CD4-positive, alpha-beta T cell (primary cell): ENCODE measurements at regions not wholly inside any gene's neighbourhood (a gene's known extent, or its start where the extent isn't known, plus 50 kb on each side); places are given as distances from the start of the nearest gene placed in this dataset.

Source experiments
- ATAC-seq: fragments of 200-7000 bp; cut with Tn5 transposase; one replicate; pipeline ENCODE4 v1.10.0; 2022; ENCODE audit warnings: mild to moderate bottlenecking; ENCODE audit not compliant: poor library complexity
- CTCF ChIA-PET: fragments of 350-600 bp; sonication (Branson Sonifier 250); formaldehyde crosslinking; loops from one replicate; lab custom pipeline; 2021; ENCODE audit warnings: antibody characterized with exemption, inconsistent platforms; lab: Charles Lee
- POLR2A ChIA-PET: fragments of 350-600 bp; sonication (Branson Sonifier 250); formaldehyde crosslinking; loops from one replicate; lab custom pipeline; 2021; ENCODE audit warnings: antibody characterized with exemption, inconsistent platforms; lab: Charles Lee
- DNase-seq, 14 experiments: peaks; one replicate each; pipeline ENCODE4 v3.0.0-alpha.2; 2013 to 2020; ENCODE audit warnings: mixed read lengths in 2 of 14
- H3K27ac ChIP-seq, 2 donors: one replicate each; pipeline versions ENCODE4 v1.5.1 to v1.7.0; 2013; ENCODE audit warnings: low read length in 2 of 2, low read depth in 1 of 2, mild to moderate bottlenecking in 1 of 2
- H3K27me3 ChIP-seq, 2 experiments: 1 replicate in 1 of 2; 2 replicates in 1 of 2; pipeline versions ENCODE4 v1.6.1 to v1.7.0; 2013; ENCODE audit warnings: low read length in 2 of 2, control low read depth in 1 of 2, mild to moderate bottlenecking in 1 of 2, moderate library complexity in 1 of 2; ENCODE audit not compliant: insufficient read depth in 2 of 2, control insufficient read depth in 1 of 2
- H3K36me3 ChIP-seq: one replicate; pipeline ENCODE4 v1.6.1; 2013; ENCODE audit warnings: low read length, control low read depth; ENCODE audit not compliant: insufficient read depth
- H3K4me1 ChIP-seq: one replicate; pipeline ENCODE4 v1.6.1; 2013; ENCODE audit warnings: low read length, control low read depth; ENCODE audit not compliant: insufficient read depth
- H3K4me3 ChIP-seq: one replicate; pipeline ENCODE4 v1.5.1; 2013; ENCODE audit warnings: mild to moderate bottlenecking, low read length, moderate library complexity
- H3K9me3 ChIP-seq, 2 experiments: 1 replicate in 1 of 2; 2 replicates in 1 of 2; pipeline versions ENCODE4 v1.6.1 to v1.7.0; 2013; ENCODE audit warnings: low read length in 2 of 2, mild to moderate bottlenecking in 2 of 2, control low read depth in 1 of 2, moderate library complexity in 1 of 2; ENCODE audit not compliant: control insufficient read depth in 1 of 2, insufficient read depth in 1 of 2
- H3K27ac Mint-ChIP-seq: one replicate; pipeline ENCODE4 v1.8.0; 2020; ENCODE audit warnings: mixed read lengths
- H3K27me3 Mint-ChIP-seq: one replicate; pipeline ENCODE4 v1.8.0; 2021; ENCODE audit warnings: mixed read lengths
- H3K36me3 Mint-ChIP-seq: one replicate; pipeline ENCODE4 v1.8.0; 2021; ENCODE audit warnings: low read depth, mixed read lengths
- H3K4me1 Mint-ChIP-seq: one replicate; pipeline ENCODE4 v1.8.0; 2021; ENCODE audit warnings: low read depth, mixed read lengths
- H3K4me3 Mint-ChIP-seq: one replicate; pipeline ENCODE4 v1.8.0; 2020; ENCODE audit warnings: mild to moderate bottlenecking, mixed read lengths
- H3K9me3 Mint-ChIP-seq: one replicate; pipeline ENCODE4 v1.8.0; 2020; ENCODE audit warnings: mixed read lengths
- CTCF ChIP-seq: fragments of 200-600 bp; IDR thresholded peaks from one replicate; pipeline ENCODE4 v1.8.0; 2022; ENCODE audit warnings: antibody characterized with exemption, mild to moderate bottlenecking
- intact Hi-C, 2 experiments: fragments of 100-400 bp; cut with DNase I in 1 of 2; cut with micrococcal nuclease in 1 of 2; formaldehyde crosslinking; loops; one replicate each; pipeline versions ENCODE4 v1.15.1 to v1.9.0; 2023 to 2025; cut with DNase I, micrococcal nuclease

DNA sequence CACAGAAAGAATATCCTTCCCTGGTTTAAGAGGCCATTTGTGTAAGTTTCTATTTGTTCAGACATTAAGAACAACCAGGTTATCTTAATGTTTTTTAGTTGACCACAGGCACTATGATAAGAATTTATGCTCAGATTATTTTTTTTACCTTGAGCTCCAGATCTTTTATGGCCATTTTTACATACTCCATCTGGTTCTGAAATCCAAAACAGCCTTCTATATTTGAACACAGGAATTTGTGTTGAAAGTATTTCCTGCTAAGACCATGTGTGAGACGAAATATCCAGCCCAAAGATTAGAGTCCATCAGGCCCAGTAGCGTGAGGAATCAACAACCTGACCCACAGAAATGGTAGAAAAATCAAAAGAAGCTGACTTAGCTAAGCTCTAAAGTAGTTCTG is 569.9 kb upstream of the FAT3 start:
- intact Hi-C loops: no loop called here
- H3K27me3 ChIP-seq: no peaks in the 10 kb centered on the region
- H3K9me3 ChIP-seq: peaks cover 0 to 7% of the 10 kb centered on the region in 2 experiments
- H3K4me3 Mint-ChIP-seq: no peak overlapping the region
- CTCF ChIA-PET: no interaction called here
- no peaks in the 10 kb centered on the region for H3K4me1 Mint-ChIP-seq
- H3K27ac ChIP-seq: no peak overlapping the region
- no peak overlapping the region for H3K4me3 ChIP-seq
- no peaks in the 10 kb centered on the region for H3K4me1 ChIP-seq
- no peak for TF ChIP-seq CTCF
- DNase-seq: no peak
- H3K36me3 Mint-ChIP-seq: no peaks in the 10 kb centered on the region
- H3K9me3 Mint-ChIP-seq: no peaks in the 10 kb centered on the region
- H3K27ac Mint-ChIP-seq: no peak overlapping the region
- no peaks in the 10 kb centered on the region for H3K36me3 ChIP-seq
- no peaks in the 10 kb centered on the region for H3K27me3 Mint-ChIP-seq
- ATAC-seq: no peak
- POLR2A ChIA-PET: no interaction called here

DNA sequence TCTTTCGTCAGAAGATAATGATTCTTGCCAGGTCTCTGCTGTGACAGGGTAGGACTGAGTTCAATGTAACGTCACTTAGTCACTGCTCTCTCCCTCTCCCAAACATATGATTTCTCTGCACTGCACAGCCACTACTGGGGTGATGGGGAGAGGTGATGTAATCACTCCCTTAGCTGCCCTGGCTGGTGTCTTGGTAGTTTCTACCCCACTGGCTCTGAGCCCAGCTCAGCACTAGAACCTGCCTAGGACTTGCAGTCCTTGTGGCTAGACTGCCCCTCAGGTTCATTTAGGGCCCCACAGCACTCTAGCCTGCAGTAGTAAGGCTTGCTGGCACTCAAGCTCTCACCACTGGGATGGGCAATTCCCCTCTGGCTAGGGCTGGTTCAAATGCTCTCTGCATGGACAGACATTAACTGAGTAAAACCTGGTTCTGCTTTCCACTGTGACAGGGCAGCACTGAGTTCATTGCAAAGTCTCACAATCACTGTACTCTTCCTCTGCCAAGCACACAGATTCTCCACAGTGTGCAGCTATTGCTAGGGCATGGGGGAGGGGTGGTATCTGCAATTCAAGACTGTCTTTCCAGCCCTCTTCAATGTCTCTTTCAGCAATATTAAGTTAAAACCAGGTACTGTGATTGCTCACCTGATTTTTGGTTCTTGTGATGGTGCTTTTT is 571.4 kb upstream of the FAT3 start:
- H3K4me3 ChIP-seq: no peak overlapping the region

DNA sequence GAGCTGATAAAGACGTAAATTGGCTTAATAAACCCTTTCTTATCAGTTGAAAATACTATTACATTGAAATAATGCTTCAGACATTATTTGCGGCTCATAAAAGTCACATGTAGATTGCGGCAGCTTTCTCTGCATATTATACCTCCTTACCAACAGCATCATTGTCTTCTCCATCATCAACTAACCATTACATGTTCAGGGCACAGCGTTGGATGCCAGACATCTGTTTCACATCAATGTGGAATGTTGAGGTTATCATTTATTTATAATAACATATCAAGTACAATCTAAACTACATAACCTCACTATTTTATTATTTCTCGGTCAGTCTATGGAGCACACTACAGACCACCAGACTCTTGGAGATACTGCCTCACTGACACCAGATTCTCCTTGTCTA is 573.8 kb upstream of the FAT3 start:
- no peaks in the 10 kb centered on the region for H3K4me1 ChIP-seq
- peaks cover 5% of the 10 kb centered on the region for H3K9me3 Mint-ChIP-seq
- H3K27me3 Mint-ChIP-seq: no peaks in the 10 kb centered on the region
- no peaks in the 10 kb centered on the region for H3K36me3 Mint-ChIP-seq
- no peak for TF ChIP-seq CTCF
- H3K27me3 ChIP-seq: no peaks in the 10 kb centered on the region
- no peak overlapping the region for H3K27ac Mint-ChIP-seq
- no peaks in the 10 kb centered on the region for H3K4me1 Mint-ChIP-seq
- CTCF ChIA-PET: no interaction called here
- H3K27ac ChIP-seq: no peak overlapping the region
- H3K4me3 ChIP-seq: no peak overlapping the region
- intact Hi-C loops: no loop called here
- ATAC-seq: no peak
- no peak overlapping the region for H3K4me3 Mint-ChIP-seq
- H3K9me3 ChIP-seq: peaks cover 0 to 7% of the 10 kb centered on the region in 2 experiments
- DNase-seq: no peak
- POLR2A ChIA-PET: no interaction called here
- no peaks in the 10 kb centered on the region for H3K36me3 ChIP-seq

More for the DNA sequence above, 571.4 kb upstream of the FAT3 start:
- Histone ChIP-seq H3K4me1 (no peaks in the 10 kb centered on the region), H3K9me3 (peaks cover 0 to 7% of the 10 kb centered on the region in 2 experiments), H3K27ac (no peak overlapping the region), H3K27me3 (no peaks in the 10 kb centered on the region), H3K36me3 (no peaks in the 10 kb centered on the region)
- no peak for TF ChIP-seq CTCF
- Mint-ChIP-seq H3K36me3 (no peaks in the 10 kb centered on the region), H3K27me3 (no peaks in the 10 kb centered on the region), H3K4me1 (no peaks in the 10 kb centered on the region), H3K27ac (no peak overlapping the region), H3K9me3 (no peaks in the 10 kb centered on the region), H3K4me3 (no peak overlapping the region)
- CTCF ChIA-PET: no interaction called here
- ATAC-seq (no peak), DNase-seq (no peak)
- POLR2A ChIA-PET: no interaction called here
- intact Hi-C loops: no loop called here
